HG02763 (cell line): ENCODE measurements at regions not wholly inside any gene's neighbourhood (a gene's known extent, or its start where the extent isn't known, plus 50 kb on each side); places are given as distances from the start of the nearest gene placed in this dataset.

Source experiments
- ATAC-seq: cut with Tn5 transposase; IDR thresholded peaks from one replicate; pipeline ENCODE4 v1.9.1; 2021; ENCODE audit warnings: mild to moderate bottlenecking, moderate library complexity; ENCODE audit not compliant: unreplicated experiment

- no peak for ATAC-seq
These were observed 147.2 kb upstream of the CPSF6 start for GRCh38 chr12:69092137-69092536.

- no peak for ATAC-seq
These were observed 144.7 kb upstream of the CPSF6 start for GRCh38 chr12:69094606-69095216.

- no peak for ATAC-seq
These were observed 143.4 kb upstream of the CPSF6 start for GRCh38 chr12:69095765-69096477.

- no peak for ATAC-seq
These were observed 142.6 kb upstream of the CPSF6 start for GRCh38 chr12:69096669-69097335.

GRCh38 chr12:69097619-69098368 lies 141.6 kb upstream of the CPSF6 start:
- ATAC-seq: no peak

- no peak for ATAC-seq
These were observed 140.1 kb upstream of the CPSF6 start for GRCh38 chr12:69099201-69099837.

GRCh38 chr12:69101505-69101904 lies 137.9 kb upstream of the CPSF6 start:
- ATAC-seq: no peak

- no peak for ATAC-seq
These were observed 136.5 kb upstream of the CPSF6 start for GRCh38 chr12:69102856-69103255.

GRCh38 chr12:69105101-69105962 lies 134.0 kb upstream of the CPSF6 start:
- ATAC-seq: no peak

GRCh38 chr12:69106482-69107118 lies 132.8 kb upstream of the CPSF6 start:
- ATAC-seq: no peak

GRCh38 chr12:69107541-69107940 lies 131.8 kb upstream of the CPSF6 start:
- ATAC-seq: no peak

GRCh38 chr12:69108037-69108436 lies 131.3 kb upstream of the CPSF6 start:
- no peak for ATAC-seq

- no peak for ATAC-seq
These were observed 126.8 kb upstream of the CPSF6 start for GRCh38 chr12:69112616-69113015.

GRCh38 chr12:69115099-69115498 lies 124.3 kb upstream of the CPSF6 start:
- no peak for ATAC-seq

GRCh38 chr12:69115951-69116350 lies 123.4 kb upstream of the CPSF6 start:
- no peak for ATAC-seq

GRCh38 chr12:69117566-69118266 lies 121.7 kb upstream of the CPSF6 start:
- ATAC-seq: no peak

- no peak for ATAC-seq
These were observed 120.9 kb upstream of the CPSF6 start for GRCh38 chr12:69118516-69118915.

- no peak for ATAC-seq
These were observed 119.6 kb upstream of the CPSF6 start for GRCh38 chr12:69119770-69120169.

GRCh38 chr12:69120354-69120753 lies 119.0 kb upstream of the CPSF6 start:
- no peak for ATAC-seq
